Osteoblast (primary cell): ENCODE measurements at regions not wholly inside any gene's neighbourhood (a gene's known extent, or its start where the extent isn't known, plus 50 kb on each side); places are given as distances from the start of the nearest gene placed in this dataset.

Source experiments
- DNase-seq: peaks from one replicate; pipeline ENCODE4 v3.0.0; 2011; ENCODE audit warnings: low spot score, mixed read lengths; ENCODE audit not compliant: insufficient read length; ENCODE audit errors: missing footprints
- H2AFZ ChIP-seq: 2 replicates; pipeline ENCODE4 v1.6.0; 2011; ENCODE audit warnings: mild to moderate bottlenecking, low read length
- H3K27ac ChIP-seq: 2 replicates; pipeline ENCODE4 v1.5.1; 2011; ENCODE audit warnings: mild to moderate bottlenecking, low read depth, low read length, moderate library complexity
- H3K27me3 ChIP-seq: 2 replicates; pipeline ENCODE4 v1.6.0; 2012; ENCODE audit warnings: mild to moderate bottlenecking, control low read depth, inconsistent platforms, low read length, moderate library complexity; ENCODE audit not compliant: insufficient read depth
- H3K36me3 ChIP-seq: 2 replicates; pipeline ENCODE4 v1.5.1; 2011; ENCODE audit warnings: mild to moderate bottlenecking, low read length, control low read depth, moderate library complexity; ENCODE audit not compliant: insufficient read depth
- H3K4me1 ChIP-seq: 2 replicates; pipeline ENCODE4 v1.5.1; 2011; ENCODE audit warnings: mild to moderate bottlenecking, low read length, control low read depth, moderate library complexity; ENCODE audit not compliant: insufficient read depth
- H3K4me2 ChIP-seq: 2 replicates; pipeline ENCODE4 v1.6.0; 2011; ENCODE audit warnings: mild to moderate bottlenecking, low read length; ENCODE audit not compliant: insufficient read depth
- H3K4me3 ChIP-seq: fragments of 200-600 bp; sonication (generic); 3 replicates; pipeline ENCODE4 v1.5.1; 2012; ENCODE audit warnings: mild to moderate bottlenecking, low read length, inconsistent platforms; ENCODE audit not compliant: insufficient read depth
- H3K79me2 ChIP-seq: 2 replicates; pipeline ENCODE4 v1.6.0; 2012; ENCODE audit warnings: mild to moderate bottlenecking, low read length, control low read depth, inconsistent platforms; ENCODE audit not compliant: insufficient read depth
- H3K9me3 ChIP-seq: 2 replicates; pipeline ENCODE4 v1.5.1; 2011; ENCODE audit warnings: low read depth, low read length, control low read depth
- H4K20me1 ChIP-seq: 2 replicates; pipeline ENCODE4 v1.6.0; 2012; ENCODE audit warnings: mild to moderate bottlenecking, low read length, control low read depth; ENCODE audit not compliant: insufficient read depth
- CTCF ChIP-seq: IDR thresholded peaks from 2 replicates; pipeline ENCODE4 v1.5.1; 2011; ENCODE audit warnings: mild to moderate bottlenecking, low read depth, low read length, moderate library complexity; ENCODE audit errors: extremely low read depth

GRCh38 chr5:103410172-103410571 is 151.6 kb downstream of the MACIR start:
- no peak overlapping the region for H3K27ac ChIP-seq
- no peak for TF ChIP-seq CTCF
- H3K4me3 ChIP-seq = no peak overlapping the region
- H3K9me3 ChIP-seq = no peaks in the 10 kb centered on the region
- H2AFZ ChIP-seq = no peak overlapping the region
- no peak for DNase-seq
- no peaks in the 10 kb centered on the region for H3K27me3 ChIP-seq
- H4K20me1 ChIP-seq = no peaks in the 10 kb centered on the region
- no peaks in the 10 kb centered on the region for H3K79me2 ChIP-seq
- no peak overlapping the region for H3K4me2 ChIP-seq
- no peaks in the 10 kb centered on the region for H3K4me1 ChIP-seq
- H3K36me3 ChIP-seq = no peaks in the 10 kb centered on the region

- DNase-seq = no peak
- no peak for TF ChIP-seq CTCF
Observed at GRCh38 chr5:103409013-103409670, 150.6 kb downstream of the MACIR start.

GRCh38 chr5:103408408-103408807 is 149.8 kb downstream of the MACIR start:
- no peaks in the 10 kb centered on the region for H4K20me1 ChIP-seq
- no peaks in the 10 kb centered on the region for H3K36me3 ChIP-seq
- H3K79me2 ChIP-seq = no peaks in the 10 kb centered on the region
- no peak for DNase-seq
- no peak overlapping the region for H3K27ac ChIP-seq
- no peak overlapping the region for H2AFZ ChIP-seq
- H3K9me3 ChIP-seq = no peaks in the 10 kb centered on the region
- no peaks in the 10 kb centered on the region for H3K4me1 ChIP-seq
- no peak overlapping the region for H3K4me3 ChIP-seq
- no peaks in the 10 kb centered on the region for H3K27me3 ChIP-seq
- H3K4me2 ChIP-seq = no peak overlapping the region
- TF ChIP-seq CTCF = no peak

More at GRCh38 chr5:103409013-103409670, 150.6 kb downstream of the MACIR start:
- Histone ChIP-seq H3K9me3 (no peaks in the 10 kb centered on the region), H3K27me3 (no peaks in the 10 kb centered on the region), H3K4me2 (no peak overlapping the region), H3K4me3 (no peak overlapping the region), H4K20me1 (no peaks in the 10 kb centered on the region), H3K4me1 (no peaks in the 10 kb centered on the region), H3K36me3 (no peaks in the 10 kb centered on the region), H2AFZ (no peak overlapping the region), H3K27ac (no peak overlapping the region), H3K79me2 (no peaks in the 10 kb centered on the region)

GRCh38 chr5:103407402-103407801 is 148.8 kb downstream of the MACIR start:
- Histone ChIP-seq H3K79me2 (no peaks in the 10 kb centered on the region), H3K4me3 (no peak overlapping the region), H2AFZ (no peak overlapping the region), H3K4me1 (no peaks in the 10 kb centered on the region), H4K20me1 (no peaks in the 10 kb centered on the region), H3K4me2 (no peak overlapping the region), H3K36me3 (no peaks in the 10 kb centered on the region), H3K27ac (no peak overlapping the region), H3K27me3 (no peaks in the 10 kb centered on the region), H3K9me3 (peaks cover 3% of the 10 kb centered on the region)
- DNase-seq = no peak
- no peak for TF ChIP-seq CTCF
